K562 (cell line): ENCODE measurements at regions not wholly inside any gene's neighbourhood (a gene's known extent, or its start where the extent isn't known, plus 50 kb on each side); places are given as distances from the start of the nearest gene placed in this dataset.

Experiments
- ATAC-seq: fragments of 200-7000 bp; cut with Tn5 transposase; 3 replicates; pipeline ENCODE4 v1.9.1; 2020; ENCODE audit warnings: moderate library complexity
- BruUV-seq: library from RNA; stranded (reverse); fragments of 400-500 nt; replicated peaks from 2 replicates; lab custom pipeline; 2021; lab: Mats Ljungman, UMichigan
- CTCF ChIA-PET: fragments of 300-600 bp; formaldehyde crosslinking; extraction: SDS; loops from one replicate; lab custom pipeline; 2021; ENCODE audit warnings: low intra/inter-chr PET ratio; lab: Yijun Ruan, JAX
- POLR2A ChIA-PET: fragments of 300-600, 350-650 bp; sonication (Branson Sonifier 250); formaldehyde crosslinking; extraction: SDS; loops from one replicate; lab custom pipeline; 2021; ENCODE audit warnings: antibody characterized with exemption, inconsistent platforms; lab: Yijun Ruan, JAX
- DNase-seq, 4 experiments: peaks; one replicate each; pipeline versions ENCODE4 v3.0.0 to v3.0.0-alpha.2; 2011 to 2018; ENCODE audit warnings: low spot score in 3 of 4, mixed read lengths in 3 of 4; ENCODE audit errors: extremely low read depth in 1 of 4
- FAIRE-seq: peaks from 2 replicates; lab custom pipeline; 2011; peaks lifted over from hg19 to GRCh38; lab: Jason Lieb, UNC
- H2AFZ ChIP-seq: 2 replicates; pipeline ENCODE4 v1.6.0; 2011; ENCODE audit warnings: low read depth, low read length, control low read depth, inconsistent platforms
- H3K27ac ChIP-seq: fragments of 200-600 bp; 3 replicates; pipeline ENCODE4 v1.8.0; 2011; ENCODE audit warnings: low read depth, mild to moderate bottlenecking, control low read depth, inconsistent platforms, low read length, moderate library complexity, mixed read lengths; ENCODE audit errors: extremely low read depth
- H3K27me3 ChIP-seq, 2 experiments: fragments of 300-600 bp in 1 of 2; 2 replicates in 1 of 2; 3 replicates in 1 of 2; pipeline versions ENCODE4 v1.6.0 to v1.8.0; 2011; ENCODE audit warnings: inconsistent platforms in 2 of 2, low read length in 2 of 2, mild to moderate bottlenecking in 1 of 2, mixed read lengths in 1 of 2, moderate library complexity in 1 of 2; ENCODE audit not compliant: control insufficient read depth in 2 of 2, insufficient read depth in 2 of 2
- H3K36me3 ChIP-seq: fragments of 300-600 bp; 3 replicates; pipeline ENCODE4 v1.8.0; 2011; ENCODE audit warnings: mild to moderate bottlenecking, low read length, inconsistent platforms; ENCODE audit not compliant: control insufficient read depth, insufficient read depth
- H3K4me1 ChIP-seq, 2 experiments: fragments of 200-600 bp in 1 of 2; replicated peaks in 1 of 2; 2 replicates in 1 of 2; 3 replicates in 1 of 2; pipeline versions ENCODE4 v1.5.1 to v1.8.0; 2011; ENCODE audit warnings: inconsistent platforms in 2 of 2, low read length in 2 of 2, mild to moderate bottlenecking in 1 of 2, mixed read lengths in 1 of 2, moderate library complexity in 1 of 2; ENCODE audit not compliant: control insufficient read depth in 2 of 2, insufficient read depth in 2 of 2
- H3K4me2 ChIP-seq: 2 replicates; pipeline ENCODE4 v1.6.1; 2011; ENCODE audit warnings: low read length, control low read depth, inconsistent platforms, mixed read lengths; ENCODE audit not compliant: insufficient read depth
- H3K4me3 ChIP-seq: fragments of 200-600 bp; sonication (generic), shearing (Covaris generic); 2 replicates; pipeline ENCODE4 v1.5.1; 2016; ENCODE audit warnings: control low read depth, inconsistent platforms
- H3K79me2 ChIP-seq: fragments of 200-600 bp; 3 replicates; pipeline ENCODE4 v1.8.0; 2011; ENCODE audit warnings: low read length, inconsistent platforms; ENCODE audit not compliant: control insufficient read depth, insufficient read depth
- H3K9ac ChIP-seq, 2 experiments: 2 replicates each; pipeline versions ENCODE4 v1.6.0 to v1.6.1; 2011; ENCODE audit warnings: low read depth in 2 of 2, low read length in 2 of 2, control low read depth in 1 of 2, inconsistent platforms in 1 of 2, mild to moderate bottlenecking in 1 of 2, mixed read lengths in 1 of 2; ENCODE audit not compliant: insufficient read depth in 1 of 2
- H3K9me1 ChIP-seq: one replicate; pipeline ENCODE4 v1.6.0; 2011; ENCODE audit warnings: inconsistent platforms, mild to moderate bottlenecking, low read length, moderate library complexity; ENCODE audit not compliant: control insufficient read depth, insufficient read depth
- H3K9me3 ChIP-seq: replicated peaks from 2 replicates; pipeline ENCODE4 v1.5.1; 2011; ENCODE audit warnings: low read depth, low read length, inconsistent platforms; ENCODE audit not compliant: control insufficient read depth, insufficient read depth
- H4K20me1 ChIP-seq: replicated peaks from 2 replicates; pipeline ENCODE4 v1.6.1; 2011; ENCODE audit warnings: low read length, inconsistent platforms, mixed read lengths; ENCODE audit not compliant: control insufficient read depth, insufficient read depth
- JUN ChIP-seq, 2 experiments: sonication (generic) in 1 of 2; formaldehyde crosslinking in 1 of 2; IDR thresholded peaks; 2 replicates each; pipeline versions ENCODE4 v1.6.1 to v1.8.0; 2012 to 2022; ENCODE audit warnings: borderline replicate concordance in 2 of 2, mild to moderate bottlenecking in 2 of 2, improper control_type of control experiment in 1 of 2, low read depth in 1 of 2, low read length in 1 of 2, missing genetic modification reagents in 1 of 2
- MAX ChIP-seq: sonication (generic); formaldehyde crosslinking; IDR thresholded peaks from 2 replicates; pipeline ENCODE4 v1.9.0; 2022; ENCODE audit warnings: mild to moderate bottlenecking, missing genetic modification reagents
- MBD2 ChIP-seq: sonication (generic); IDR thresholded peaks from 2 replicates; pipeline ENCODE4 v1.6.1; 2016; ENCODE audit warnings: low read depth, borderline replicate concordance
- TAF7 ChIP-seq: fragments of 450-650 bp; IDR thresholded peaks from 2 replicates; pipeline ENCODE4 v1.6.1; 2016; ENCODE audit warnings: missing genetic modification characterization, missing compliant biosample characterization
- ZKSCAN1 ChIP-seq: fragments of 150-350 bp; IDR thresholded peaks from 2 replicates; pipeline ENCODE4 v1.6.1; 2016; ENCODE audit warnings: low read depth, low read length
- ZNF644 ChIP-seq: fragments of 200-800 bp; sonication (Bioruptor generic); IDR thresholded peaks from 2 replicates; pipeline ENCODE4 v1.6.1; 2016; ENCODE audit warnings: low read depth, missing genetic modification characterization, missing compliant biosample characterization
- WGBS: fragments of 100-300 bp; shearing (Covaris generic); methylation state at CpG from one replicate; pipeline ENCODE4 v1.1.6; 2016; ENCODE audit warnings: low coverage, mixed read lengths; ENCODE audit not compliant: insufficient coverage; ENCODE audit errors: missing lambda C conversion rate; 5-methylcytosine and 5-hydroxymethylcytosine counted together
- in situ Hi-C: fragments of 300-500 bp; cut with MboI; formaldehyde crosslinking; loops from 4 replicates; pipeline ENCODE4 v1.15.0; 2018; ENCODE audit warnings: inconsistent platforms, mixed read lengths
- intact Hi-C: fragments of 100-400 bp; cut with micrococcal nuclease; formaldehyde crosslinking; loops from 2 replicates; pipeline ENCODE4 v1.14.2; 2022

- in situ Hi-C loops (no loop called here), intact Hi-C loops (no loop called here)
- 15% methylated on average over 5 of the region's 5 CpGs for WGBS
- DNase-seq (no peak), ATAC-seq (no peak), FAIRE-seq (no peak)
- Histone ChIP-seq H3K9ac (no peak overlapping the region), H3K4me1 (peaks cover 14 to 18% of the 10 kb centered on the region in 2 experiments; a peak in 3 of 5 replicates), H3K4me3 (no peak overlapping the region), H3K79me2 (no peaks in the 10 kb centered on the region), H4K20me1 (no peaks in the 10 kb centered on the region; the same call in 1 of the 2 replicates), H3K4me2 (no peak overlapping the region), H3K27ac (no peak overlapping the region), H2AFZ (no peak overlapping the region), H3K9me3 (no peaks in the 10 kb centered on the region), H3K27me3 (peaks cover 21 to 42% of the 10 kb centered on the region in 2 experiments; a peak in 4 of 5 replicates), H3K9me1 (no peaks in the 10 kb centered on the region), H3K36me3 (no peaks in the 10 kb centered on the region)
- CTCF ChIA-PET = no interaction called here
- no TSS peak for BruUV-seq
- POLR2A ChIA-PET = interaction anchor here (0.6 to 1.8 kb wide), 4 partner anchors 9 to 547 kb away, joined by 3 to 5 read pairs (median 4); no protein-coding TSS in a partner anchor
- TF ChIP-seq ZKSCAN1 (peak; percentile 87), MAX (CRISPR knock-in tag) (0 out of 2 replicates have a peak, but pooled peaks have one; percentile 15), MBD2 (no peak), JUN (IDR thresholded peaks at IDR 0.05; ENCODE audit: borderline replicate concordance, low read depth, low read length) (no peak), JUN (CRISPR knock-in tag; IDR thresholded peaks at IDR 0.05; ENCODE audit: borderline replicate concordance) (0 out of 2 replicates have a peak, but pooled peaks have one; percentile 33), ZNF644 (tag) (no peak), TAF7 (no peak)
- TF ChIP-seq, all 486 proteins: peak for 3
These were observed 93.8 kb upstream of the RUNX3 start for GRCh38 chr1:25023826-25024225.
